ENCODE measurements at regions not wholly inside any gene's neighbourhood (a gene's known extent, or its start where the extent isn't known, plus 50 kb on each side); places are given as distances from the start of the nearest gene placed in this dataset.

GRCh38 chr7:66864294-66864693 is 56.7 kb upstream of the TMEM248 start:
- no peak overlapping the region for H3K4me3 Mint-ChIP-seq
- ChIA-PET CTCF (interaction anchor here (2.3 kb wide), 1 partner anchor 19 kb away, joined by 7 read pairs; no protein-coding TSS in a partner anchor), POLR2A (interaction anchor here (3.1 kb wide), 1 partner anchor 19 kb away, joined by 10 read pairs; no protein-coding TSS in a partner anchor)
- H3K4me1 Mint-ChIP-seq = peaks cover 18% of the 10 kb centered on the region
- peaks cover 10% of the 10 kb centered on the region for H3K36me3 Mint-ChIP-seq (ENCODE audit: low read depth)
- no peak overlapping the region for H3K27ac Mint-ChIP-seq
- H3K9me3 Mint-ChIP-seq = no peaks in the 10 kb centered on the region
- no peak for DNase-seq
- no peaks in the 10 kb centered on the region for H3K27me3 Mint-ChIP-seq

DNA sequence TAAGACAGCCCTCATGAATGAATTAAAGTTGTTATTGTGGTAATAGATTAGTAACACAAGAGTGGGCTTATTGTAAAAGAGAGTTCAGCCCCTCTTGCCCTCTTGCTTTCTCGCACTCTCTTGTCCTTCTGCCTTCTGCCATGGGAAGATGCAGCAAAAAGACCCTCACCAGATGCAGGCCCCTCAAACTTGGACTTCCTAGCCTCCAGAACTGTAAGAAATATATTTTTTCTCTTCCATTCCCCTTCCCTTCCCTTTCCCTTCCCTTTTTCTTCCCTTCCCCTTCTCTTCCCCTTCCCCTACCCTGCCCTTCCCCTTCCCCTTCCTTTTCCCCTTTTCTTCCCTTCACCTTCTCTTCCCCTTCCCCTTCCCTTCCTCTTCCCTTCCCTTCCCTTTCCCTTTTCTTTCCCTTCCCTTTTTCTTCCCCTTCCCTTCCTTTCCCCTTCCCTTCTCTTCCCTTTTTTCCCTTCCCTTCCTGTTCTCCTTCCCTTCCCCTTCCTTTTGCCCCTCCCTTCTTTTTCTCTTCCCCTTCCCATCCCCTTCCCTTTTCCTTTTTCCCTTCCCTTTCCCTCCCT is 55.6 kb upstream of the TMEM248 start:
- no peaks in the 10 kb centered on the region for H3K9me3 Mint-ChIP-seq
- H3K27ac Mint-ChIP-seq = no peak overlapping the region
- no peak for DNase-seq
- ChIA-PET POLR2A (interaction anchor here (3.1 kb wide), 1 partner anchor 20 kb away, joined by 10 read pairs; no protein-coding TSS in a partner anchor), CTCF (no interaction called here)
- H3K4me3 Mint-ChIP-seq = no peak overlapping the region
- no peaks in the 10 kb centered on the region for H3K27me3 Mint-ChIP-seq
- H3K36me3 Mint-ChIP-seq (ENCODE audit: low read depth) = peaks cover 7% of the 10 kb centered on the region
- H3K4me1 Mint-ChIP-seq = peaks cover 10% of the 10 kb centered on the region

DNA sequence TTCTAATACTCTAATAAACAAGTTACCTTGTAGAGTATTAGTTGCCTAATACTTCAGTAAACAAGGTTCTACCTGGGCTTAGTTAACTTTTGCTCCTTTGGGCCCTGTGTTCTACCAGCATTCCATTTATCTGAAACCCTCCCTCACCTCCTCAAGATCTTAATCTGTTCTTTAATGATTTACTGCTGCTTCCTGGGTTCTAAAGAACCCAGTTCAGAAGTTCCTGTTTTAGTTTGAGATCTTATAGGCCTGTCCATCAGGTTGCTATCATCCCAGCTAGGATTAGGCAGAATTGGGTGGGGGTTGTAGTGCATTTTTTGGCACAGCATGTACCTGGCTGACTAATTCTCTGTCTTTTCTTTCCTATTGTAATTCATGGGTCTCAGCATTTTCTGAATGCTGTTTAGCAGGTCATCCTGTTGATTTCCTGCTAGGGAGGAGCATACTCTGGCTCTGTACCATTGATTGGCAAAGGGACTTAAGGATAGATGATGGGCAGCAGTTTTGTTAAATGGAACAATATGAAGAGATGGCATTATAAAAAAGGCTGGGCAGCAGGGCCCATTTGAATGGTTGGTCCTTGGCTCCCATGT is 53.7 kb upstream of the TMEM248 start:
- peaks cover 3% of the 10 kb centered on the region for H3K4me1 Mint-ChIP-seq
- H3K4me3 Mint-ChIP-seq = no peak overlapping the region
- POLR2A ChIA-PET = no interaction called here
- DNase-seq = no peak
- no peaks in the 10 kb centered on the region for H3K9me3 Mint-ChIP-seq
- H3K27ac Mint-ChIP-seq = no peak overlapping the region
- H3K36me3 Mint-ChIP-seq (ENCODE audit: low read depth) = peaks cover 11% of the 10 kb centered on the region
- no peaks in the 10 kb centered on the region for H3K27me3 Mint-ChIP-seq
- CTCF ChIA-PET = no interaction called here

DNA sequence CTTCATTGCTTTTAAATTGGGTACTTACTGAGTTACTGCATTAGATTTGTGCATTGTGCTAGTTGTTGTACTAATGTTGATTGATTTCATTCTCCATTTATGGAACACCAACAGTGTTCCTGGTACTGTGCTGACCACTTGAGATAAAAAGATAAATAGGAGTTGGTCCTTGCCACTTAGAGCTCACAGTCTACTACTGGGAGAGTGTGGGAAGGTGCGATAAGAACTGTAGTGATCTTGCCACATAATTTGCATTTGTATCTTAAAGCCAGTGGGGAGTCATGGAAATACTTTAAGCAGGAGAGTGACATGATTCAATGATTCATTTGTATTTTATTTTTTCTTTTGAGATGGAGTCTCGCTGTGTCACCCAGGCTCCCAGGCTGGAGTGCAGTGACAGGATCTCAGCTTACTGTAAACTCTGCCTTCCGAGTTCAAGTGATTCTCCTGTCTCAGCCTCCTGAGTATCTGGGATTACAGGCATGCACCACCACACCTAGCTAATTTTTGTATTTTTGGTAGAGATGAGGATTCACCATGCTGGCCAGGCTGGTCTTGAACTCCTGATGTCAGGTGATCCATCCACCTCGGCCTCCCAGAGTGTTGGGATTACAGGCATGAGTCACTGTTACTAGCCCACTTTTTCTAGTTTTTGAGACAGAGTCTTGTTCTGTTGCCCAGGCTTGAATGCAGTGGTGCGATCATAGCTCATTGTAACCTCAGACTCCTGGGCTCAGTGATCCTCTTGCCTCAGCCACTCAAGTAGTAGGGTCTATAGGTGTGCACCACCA is 51.2 kb upstream of the TMEM248 start:
- CTCF ChIA-PET = no interaction called here
- H3K27me3 Mint-ChIP-seq = no peaks in the 10 kb centered on the region
- H3K36me3 Mint-ChIP-seq (ENCODE audit: low read depth) = peaks cover 7% of the 10 kb centered on the region
- DNase-seq = no peak
- H3K27ac Mint-ChIP-seq = no peak overlapping the region
- H3K9me3 Mint-ChIP-seq = no peaks in the 10 kb centered on the region
- H3K4me3 Mint-ChIP-seq = no peak overlapping the region
- POLR2A ChIA-PET = interaction anchor here (0.6 kb wide), 1 partner anchor 25 kb away, joined by 3 read pairs; no protein-coding TSS in a partner anchor
- peaks cover 3% of the 10 kb centered on the region for H3K4me1 Mint-ChIP-seq

DNA sequence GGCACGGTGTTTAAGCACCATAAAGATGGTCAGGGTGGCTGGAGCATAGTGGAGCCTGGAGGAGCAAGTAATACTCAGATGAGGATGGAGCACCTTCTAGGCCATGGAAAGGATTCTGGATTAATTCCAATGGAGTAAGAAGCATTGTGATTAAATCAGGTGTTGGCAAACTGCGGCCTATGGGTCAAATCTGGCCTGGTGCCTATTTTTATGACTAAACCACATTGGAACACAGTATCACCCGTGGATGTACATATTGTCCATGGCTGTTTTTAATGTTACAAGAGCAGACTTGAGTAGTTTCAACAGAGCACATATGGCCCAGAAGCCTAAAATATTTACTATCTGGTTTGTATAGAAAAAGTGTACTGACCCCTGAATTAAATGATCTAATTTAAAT is 49.9 kb upstream of the TMEM248 start:
- no peak for DNase-seq
- peaks cover 3% of the 10 kb centered on the region for H3K4me1 Mint-ChIP-seq
- no peak overlapping the region for H3K27ac Mint-ChIP-seq
- peaks cover 7% of the 10 kb centered on the region for H3K36me3 Mint-ChIP-seq (ENCODE audit: low read depth)
- ChIA-PET CTCF (no interaction called here), POLR2A (no interaction called here)
- H3K4me3 Mint-ChIP-seq = no peak overlapping the region
- no peaks in the 10 kb centered on the region for H3K27me3 Mint-ChIP-seq
- no peaks in the 10 kb centered on the region for H3K9me3 Mint-ChIP-seq
